ENCODE measurements at regions not wholly inside any gene's neighbourhood (a gene's known extent, or its start where the extent isn't known, plus 50 kb on each side); places are given as distances from the start of the nearest gene placed in this dataset.

GRCh38 chr9:1712861-1713450 is 302.2 kb upstream of the SMARCA2 start (continued):
- TF ChIP-seq CTCF (IDR thresholded peaks at IDR 0.05) (no peak), BHLHE40 (IDR thresholded peaks at IDR 0.05; ENCODE audit: low read depth, low read length) (no peak), RFX5 (IDR thresholded peaks at IDR 0.05) (no peak), ATOH8 (CRISPR knock-in tag; IDR thresholded peaks at IDR 0.05; ENCODE audit: low read depth) (no peak), RCOR1 (IDR thresholded peaks at IDR 0.05; ENCODE audit: low read depth, low read length) (no peak), ESRRA (IDR thresholded peaks at IDR 0.05; ENCODE audit: borderline replicate concordance, low read length) (no peak)

GRCh38 chr9:1713841-1714240 is 301.3 kb upstream of the SMARCA2 start:
- TF ChIP-seq FOXS1 (CRISPR knock-in tag; IDR thresholded peaks at IDR 0.05) (no peak), HEYL (CRISPR knock-in tag; IDR thresholded peaks at IDR 0.05) (no peak), SMC3 (IDR thresholded peaks at IDR 0.05) (no peak), MAX (IDR thresholded peaks at IDR 0.05) (no peak), FOSL2 (IDR thresholded peaks at IDR 0.05) (no peak), FOSL2 (CRISPR knock-in tag; IDR thresholded peaks at IDR 0.05) (no peak), MAZ (IDR thresholded peaks at IDR 0.05; ENCODE audit: borderline replicate concordance, low read depth, low read length) (no peak), PBX3 (IDR thresholded peaks at IDR 0.05) (no peak), KDM1A (IDR thresholded peaks at IDR 0.05; ENCODE audit: low read depth) (no peak), HMGXB4 (CRISPR knock-in tag; IDR thresholded peaks at IDR 0.05; ENCODE audit: borderline replicate concordance) (no peak), ZFP36 (IDR thresholded peaks at IDR 0.05; ENCODE audit: borderline replicate concordance, partially characterized antibody) (no peak), CTCF (IDR thresholded peaks at IDR 0.05) (no peak), CHD4 (IDR thresholded peaks at IDR 0.05; ENCODE audit: borderline replicate concordance) (no peak), RCOR1 (IDR thresholded peaks at IDR 0.05; ENCODE audit: low read depth, low read length) (no peak), POLR2AphosphoS2 (conservative IDR thresholded peaks at IDR 0.05; ENCODE audit: low read length) (no peak), CEBPB (IDR thresholded peaks at IDR 0.05) (no peak), NPAS2 (CRISPR knock-in tag; IDR thresholded peaks at IDR 0.05; ENCODE audit: borderline replicate concordance) (no peak), JUN (IDR thresholded peaks at IDR 0.05) (no peak), HDAC2 (IDR thresholded peaks at IDR 0.05) (no peak)
- no peaks in the 10 kb centered on the region for H3K9me3 ChIP-seq
- FAIRE-seq (no peak), ATAC-seq (no peak), DNase-seq (ENCODE audit: low read depth in 1 of 2, low spot score in 1 of 2) (no peak)
- POLR2A ChIA-PET, result no interaction called here
- no peak overlapping the region for H3K4me3 ChIP-seq
- CTCF ChIA-PET, result no interaction called here
- no peaks in the 10 kb centered on the region for H3K4me1 ChIP-seq
- 34% methylated on average over 3 of the region's 3 CpGs for WGBS (ENCODE audit: missing lambda C conversion rate)
- no peak overlapping the region for H3K27ac ChIP-seq
- no peak overlapping the region for H3K4me2 ChIP-seq

Data from A549 (cell line).